NCI-H1417 (cell line): ENCODE measurements at regions not wholly inside any gene's neighbourhood (a gene's known extent, or its start where the extent isn't known, plus 50 kb on each side); places are given as distances from the start of the nearest gene placed in this dataset.
A peak's percentile ranks its signal among the peaks of the same experiment; 100 is the strongest.

Experiments
- DNase-seq, 3 experiments: peaks; one replicate each; lab custom pipeline; 2025; lab: John Stamatoyannopoulos, UW

DNA sequence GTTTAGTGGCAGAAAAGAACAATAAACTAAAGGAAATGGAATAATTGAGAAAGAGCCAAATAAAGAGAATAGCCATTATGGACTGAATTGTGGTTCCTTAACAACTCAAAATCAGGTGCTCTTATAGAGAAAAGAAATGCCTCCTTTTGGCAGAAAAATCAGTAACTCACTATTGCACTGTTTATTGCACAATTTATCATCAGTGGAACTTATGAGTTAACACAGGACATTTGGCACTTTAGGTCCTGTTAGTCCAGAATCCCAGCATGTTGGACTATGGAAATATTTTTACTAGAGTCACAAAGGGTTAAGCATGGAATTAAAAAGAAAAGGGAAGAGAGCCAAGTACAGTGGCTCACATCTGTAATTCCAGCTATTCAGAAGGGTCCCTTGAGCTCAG, 53.8 kb upstream of the JMY start:
- DNase-seq, result no peak

- peak in 1 of 3 experiments; percentile 13 for DNase-seq
Observed at GRCh38 chr5:79183011-79183410, 52.9 kb upstream of the JMY start.

DNA sequence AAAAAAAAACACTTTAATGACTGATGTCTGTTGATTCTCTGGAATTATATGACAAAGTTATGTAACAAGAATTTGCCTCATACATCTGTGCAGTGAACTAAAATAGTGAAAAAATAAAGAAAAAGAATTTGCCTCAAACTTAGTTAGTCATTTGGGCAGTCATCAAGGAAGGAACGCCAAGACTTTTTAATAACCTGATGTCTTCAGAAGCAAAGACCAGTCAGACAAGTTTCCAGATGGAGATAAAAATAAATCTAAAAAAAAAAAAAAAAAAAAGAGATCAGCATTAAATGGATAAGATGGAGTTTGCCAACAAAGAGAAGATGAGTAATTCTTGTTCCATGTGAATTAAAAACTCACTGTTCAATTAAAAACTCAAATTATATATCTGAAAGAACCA, 52.3 kb upstream of the JMY start:
- peak in 1 of 3 experiments; percentile 13 for DNase-seq

DNA sequence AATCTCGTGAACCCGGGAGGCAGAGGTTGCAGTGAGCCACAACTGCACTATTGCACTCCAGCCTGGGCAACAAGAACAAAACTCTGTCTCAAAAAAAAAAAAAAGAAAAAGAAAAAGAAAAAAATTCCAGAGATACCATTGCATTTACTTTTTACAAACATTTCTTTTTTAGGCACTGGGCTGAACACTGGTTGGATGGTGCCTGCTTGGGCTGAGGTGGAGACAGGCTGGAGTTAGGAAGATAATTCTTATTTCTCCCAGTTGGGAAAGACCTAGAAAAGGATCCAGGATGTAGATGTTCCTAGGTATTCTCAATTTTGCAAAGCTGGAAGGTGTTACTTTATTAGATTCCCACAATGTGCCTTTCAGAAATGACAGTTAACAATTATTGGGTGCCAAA, 49.9 kb upstream of the JMY start:
- DNase-seq, result no peak
